GM23338 (cell line): ENCODE measurements at regions not wholly inside any gene's neighbourhood (a gene's known extent, or its start where the extent isn't known, plus 50 kb on each side); places are given as distances from the start of the nearest gene placed in this dataset.
"Not testable (repeated sequence)": the region's sequence is repeated elsewhere in the genome, so short reads cannot be mapped to it uniquely, and the experiment has no call there.

ENCODE experiments used
- CREB1 ChIP-seq: fragments of 250-450 bp; sonication (Bioruptor Pico); IDR thresholded peaks from 2 replicates; pipeline ENCODE4 v1.5.0; 2020; ENCODE audit warnings: low read depth, mild to moderate bottlenecking, moderate library complexity
- ETS1 ChIP-seq: IDR thresholded peaks from 2 replicates; pipeline ENCODE4 v1.6.1; 2016; ENCODE audit warnings: antibody characterized with exemption
- EZH2 ChIP-seq: fragments of 200-600 bp; sonication (generic); IDR thresholded peaks from one replicate; pipeline ENCODE4 v1.8.0; 2017; ENCODE audit warnings: antibody characterized with exemption, mild to moderate bottlenecking, low read depth; ENCODE audit not compliant: unreplicated experiment
- EZH2phosphoT487 ChIP-seq: fragments of 200-600 bp; sonication (generic); IDR thresholded peaks from one replicate; pipeline ENCODE4 v1.8.1; 2018; ENCODE audit warnings: antibody characterized with exemption; ENCODE audit not compliant: unreplicated experiment
- JUNB ChIP-seq: IDR thresholded peaks from one replicate; pipeline ENCODE4 v1.6.1; 2016; ENCODE audit warnings: antibody characterized with exemption; ENCODE audit not compliant: unreplicated experiment
- NANOG ChIP-seq: IDR thresholded peaks from 2 replicates; pipeline ENCODE4 v1.6.1; 2016; ENCODE audit warnings: antibody characterized with exemption, borderline replicate concordance
- POLR2AphosphoS5 ChIP-seq: IDR thresholded peaks from 2 replicates; pipeline ENCODE4 v1.6.1; 2016; ENCODE audit warnings: antibody characterized with exemption, low read depth
- REST ChIP-seq: IDR thresholded peaks from one replicate; pipeline ENCODE4 v1.6.1; 2018; ENCODE audit warnings: antibody characterized with exemption; ENCODE audit not compliant: unreplicated experiment
- STAT1 ChIP-seq: IDR thresholded peaks from one replicate; pipeline ENCODE4 v1.6.1; 2016; ENCODE audit warnings: antibody characterized with exemption; ENCODE audit not compliant: unreplicated experiment
- TF ChIP-seq, protein P1 (sequence below), 2 experiments: fragments of 200-600 bp in 1 of 2; sonication (generic) in 1 of 2; conservative IDR thresholded peaks; 2 replicates each; pipeline versions ENCODE4 v1.5.1 to v1.6.1; 2016 to 2017; ENCODE audit warnings: antibody characterized with exemption in 2 of 2, low read depth in 2 of 2, mild to moderate bottlenecking in 2 of 2, moderate library complexity in 1 of 2

GRCh38 chr10:46720811-46721518, 142.0 kb downstream of the SYT15 start:
- TF ChIP-seq, protein P1, sequence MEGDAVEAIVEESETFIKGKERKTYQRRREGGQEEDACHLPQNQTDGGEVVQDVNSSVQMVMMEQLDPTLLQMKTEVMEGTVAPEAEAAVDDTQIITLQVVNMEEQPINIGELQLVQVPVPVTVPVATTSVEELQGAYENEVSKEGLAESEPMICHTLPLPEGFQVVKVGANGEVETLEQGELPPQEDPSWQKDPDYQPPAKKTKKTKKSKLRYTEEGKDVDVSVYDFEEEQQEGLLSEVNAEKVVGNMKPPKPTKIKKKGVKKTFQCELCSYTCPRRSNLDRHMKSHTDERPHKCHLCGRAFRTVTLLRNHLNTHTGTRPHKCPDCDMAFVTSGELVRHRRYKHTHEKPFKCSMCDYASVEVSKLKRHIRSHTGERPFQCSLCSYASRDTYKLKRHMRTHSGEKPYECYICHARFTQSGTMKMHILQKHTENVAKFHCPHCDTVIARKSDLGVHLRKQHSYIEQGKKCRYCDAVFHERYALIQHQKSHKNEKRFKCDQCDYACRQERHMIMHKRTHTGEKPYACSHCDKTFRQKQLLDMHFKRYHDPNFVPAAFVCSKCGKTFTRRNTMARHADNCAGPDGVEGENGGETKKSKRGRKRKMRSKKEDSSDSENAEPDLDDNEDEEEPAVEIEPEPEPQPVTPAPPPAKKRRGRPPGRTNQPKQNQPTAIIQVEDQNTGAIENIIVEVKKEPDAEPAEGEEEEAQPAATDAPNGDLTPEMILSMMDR (conservative IDR thresholded peaks at IDR 0.05; ENCODE audit: low read depth in 2 of 2), result not testable (repeated sequence)
- TF ChIP-seq EZH2; POLR2AphosphoS5; REST; ETS1; STAT1; NANOG; CREB1 (CRISPR knock-in tag); JUNB; EZH2phosphoT487: not testable (repeated sequence)
